ENCODE measurements at regions not wholly inside any gene's neighbourhood (a gene's known extent, or its start where the extent isn't known, plus 50 kb on each side); places are given as distances from the start of the nearest gene placed in this dataset.
"Not testable (repeated sequence)": the region's sequence is repeated elsewhere in the genome, so short reads cannot be mapped to it uniquely, and the experiment has no call there.

- DNase-seq, result no peak
Observed at GRCh38 chr3:187533797-187534196, 136.4 kb downstream of the SST start.

GRCh38 chr3:187531831-187532230 is 138.4 kb downstream of the SST start:
- no peak for DNase-seq

- DNase-seq, result no peak
Observed at GRCh38 chr3:187522890-187523289, 147.3 kb downstream of the SST start.

- no peak for DNase-seq
Observed at GRCh38 chr3:187522293-187522692, 147.9 kb downstream of the SST start.

- no peak for DNase-seq
Observed at GRCh38 chr3:187521546-187521945, 148.6 kb downstream of the SST start.

- no peak for DNase-seq
Observed at GRCh38 chr3:187520027-187520945, 149.9 kb downstream of the SST start.

GRCh38 chr3:187519428-187519890 is 150.7 kb downstream of the SST start:
- DNase-seq, result no peak

- DNase-seq, result no peak
Observed at GRCh38 chr3:187518616-187519015, 150.4 kb downstream of the RTP4 start.

- no peak for DNase-seq
Observed at GRCh38 chr3:187518207-187518606, 150.0 kb downstream of the RTP4 start.

GRCh38 chr3:187516446-187517185 is 148.4 kb downstream of the RTP4 start:
- DNase-seq, result no peak

GRCh38 chr3:187507905-187508304 is 139.7 kb downstream of the RTP4 start:
- no peak for DNase-seq

- no peak for DNase-seq
Observed at GRCh38 chr3:187507266-187507665, 139.1 kb downstream of the RTP4 start.

GRCh38 chr3:187504435-187504834 is 136.2 kb downstream of the RTP4 start:
- no peak for DNase-seq

GRCh38 chr3:187498211-187498724 is 130.1 kb downstream of the RTP4 start:
- no peak for DNase-seq

GRCh38 chr3:187497052-187497451 is 128.9 kb downstream of the RTP4 start:
- no peak for DNase-seq

- not testable (repeated sequence) for DNase-seq
Observed at GRCh38 chr3:187494056-187494455, 125.9 kb downstream of the RTP4 start.

GRCh38 chr3:187491371-187491770 is 123.2 kb downstream of the RTP4 start:
- no peak for DNase-seq

- DNase-seq, result no peak
Observed at GRCh38 chr3:187490366-187490765, 122.2 kb downstream of the RTP4 start.

- DNase-seq, result no peak
Observed at GRCh38 chr3:187484547-187485295, 116.5 kb downstream of the RTP4 start.

- DNase-seq, result no peak
Observed at GRCh38 chr3:187481426-187481825, 113.2 kb downstream of the RTP4 start.

GRCh38 chr3:187475613-187476012 is 107.4 kb downstream of the RTP4 start:
- not testable (repeated sequence) for DNase-seq

- no peak for DNase-seq
Observed at GRCh38 chr3:187473778-187474406, 105.7 kb downstream of the RTP4 start.

Measured in activated T-cell treated with anti-CD3 and anti-CD28 coated beads, Interleukin-2, amount 50 U/mL, for 1 hour (primary cell).